ENCODE measurements at regions not wholly inside any gene's neighbourhood (a gene's known extent, or its start where the extent isn't known, plus 50 kb on each side); places are given as distances from the start of the nearest gene placed in this dataset.

GRCh38 chr7:113698556-113699220 lies 220.1 kb downstream of the PPP1R3A start:
- Histone ChIP-seq H3K27ac (no peak overlapping the region), H3K36me3 (no peaks in the 10 kb centered on the region), H3K4me1 (no peaks in the 10 kb centered on the region), H3K9me3 (no peaks in the 10 kb centered on the region), H3K27me3 (no peaks in the 10 kb centered on the region), H3K4me3 (no peak overlapping the region)
- DNase-seq, result no peak
- TF ChIP-seq POLR2A (IDR thresholded peaks at IDR 0.05) (no peak), CTCF (IDR thresholded peaks at IDR 0.05) (peak; percentile 11 to 70 (median 42))
- intact Hi-C loops (cut with DNase I), result loop anchor here (10.0 kb wide), 1 partner anchor 1144 kb away; no protein-coding TSS in a partner anchor
- 40 to 41% methylated on average over 6 of the region's 6 CpGs for WGBS, 2 donors

- Histone ChIP-seq H3K4me3 (no peak overlapping the region), H3K9me3 (no peaks in the 10 kb centered on the region), H3K27me3 (no peaks in the 10 kb centered on the region), H3K27ac (no peak overlapping the region), H3K4me1 (no peaks in the 10 kb centered on the region), H3K36me3 (no peaks in the 10 kb centered on the region)
- WGBS, 2 donors, result 82 to 92% methylated on average over 1 of the region's 1 CpG
- intact Hi-C loops (cut with DNase I), result loop anchor here (10.0 kb wide), 1 partner anchor 1139 kb away; no protein-coding TSS in a partner anchor
- no peak for DNase-seq
- no peak for TF ChIP-seq CTCF (IDR thresholded peaks at IDR 0.05)
- TF ChIP-seq POLR2A (IDR thresholded peaks at IDR 0.05), result no peak
Observed at GRCh38 chr7:113694149-113694548, 224.7 kb downstream of the PPP1R3A start.

GRCh38 chr7:113684165-113684564 lies 234.6 kb downstream of the PPP1R3A start:
- H3K9me3 ChIP-seq, result no peaks in the 10 kb centered on the region
- H3K27me3 ChIP-seq, result no peaks in the 10 kb centered on the region
- H3K4me3 ChIP-seq, result no peak overlapping the region
- no peaks in the 10 kb centered on the region for H3K4me1 ChIP-seq
- DNase-seq, result no peak
- TF ChIP-seq POLR2A (IDR thresholded peaks at IDR 0.05) (no peak), CTCF (IDR thresholded peaks at IDR 0.05) (no peak)
- intact Hi-C loops (cut with DNase I), result no loop called here
- 84 to 90% methylated on average over 4 to 5 of the region's 5 CpGs for WGBS, 2 donors
- no peaks in the 10 kb centered on the region for H3K36me3 ChIP-seq
- no peak overlapping the region for H3K27ac ChIP-seq

GRCh38 chr7:113677811-113678210 lies 241.0 kb downstream of the PPP1R3A start:
- Histone ChIP-seq H3K27ac (no peak overlapping the region), H3K27me3 (no peaks in the 10 kb centered on the region), H3K4me3 (no peak overlapping the region), H3K4me1 (no peaks in the 10 kb centered on the region), H3K9me3 (no peaks in the 10 kb centered on the region), H3K36me3 (no peaks in the 10 kb centered on the region)
- DNase-seq, result no peak
- 68 to 89% methylated on average over 3 of the region's 3 CpGs for WGBS, 2 donors
- intact Hi-C loops (cut with DNase I), result no loop called here
- TF ChIP-seq POLR2A (IDR thresholded peaks at IDR 0.05) (no peak), CTCF (IDR thresholded peaks at IDR 0.05) (no peak)

GRCh38 chr7:113664867-113665266 lies 253.9 kb downstream of the PPP1R3A start:
- TF ChIP-seq POLR2A (IDR thresholded peaks at IDR 0.05) (no peak), CTCF (IDR thresholded peaks at IDR 0.05) (no peak)
- Histone ChIP-seq H3K9me3 (no peaks in the 10 kb centered on the region), H3K27ac (no peak overlapping the region), H3K4me1 (no peaks in the 10 kb centered on the region), H3K36me3 (no peaks in the 10 kb centered on the region), H3K27me3 (no peaks in the 10 kb centered on the region), H3K4me3 (no peak overlapping the region)
- DNase-seq, result no peak
- WGBS, 2 donors, result 87 to 96% methylated on average over 1 of the region's 1 CpG
- intact Hi-C loops (cut with DNase I), result no loop called here

Measured in esophagus squamous epithelium (tissue), 5 donors.